Right renal pelvis (tissue), 4 donors: ENCODE measurements at regions not wholly inside any gene's neighbourhood (a gene's known extent, or its start where the extent isn't known, plus 50 kb on each side); places are given as distances from the start of the nearest gene placed in this dataset.

Experiments
- DNase-seq, 4 donors: peaks; one replicate each; pipeline ENCODE4 v3.0.0-alpha.2; 2013; ENCODE audit warnings: low read depth in 4 of 4, low spot score in 3 of 4, missing footprints in 1 of 4

GRCh38 chr2:228665232-228665631 is 483.7 kb upstream of the SPHKAP start:
- no peak for DNase-seq

GRCh38 chr2:228658998-228659397 is 477.5 kb upstream of the SPHKAP start:
- no peak for DNase-seq

GRCh38 chr2:228657807-228658402 is 476.4 kb upstream of the SPHKAP start:
- DNase-seq = peak in 3 of 4 donors; percentile 5 to 7 (median 5)

DNA sequence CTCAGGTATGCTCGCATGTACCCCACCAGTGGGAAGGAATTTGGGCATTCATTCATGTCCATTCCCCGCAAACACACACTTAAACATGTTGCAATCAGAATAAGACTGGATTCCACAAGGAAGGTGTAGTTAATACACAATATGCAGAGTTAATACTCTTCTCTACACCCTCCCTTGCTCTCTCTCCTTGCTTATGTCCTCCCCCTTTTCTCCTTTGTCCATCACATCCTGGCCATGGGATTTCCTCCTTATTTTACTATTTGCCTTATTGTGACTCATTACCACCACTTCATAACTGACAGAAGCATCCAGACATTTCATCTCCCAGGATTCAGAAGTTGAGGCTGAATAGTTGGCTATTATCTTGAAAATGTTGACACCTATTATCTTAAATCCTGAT is 473.8 kb upstream of the SPHKAP start:
- no peak for DNase-seq

DNA sequence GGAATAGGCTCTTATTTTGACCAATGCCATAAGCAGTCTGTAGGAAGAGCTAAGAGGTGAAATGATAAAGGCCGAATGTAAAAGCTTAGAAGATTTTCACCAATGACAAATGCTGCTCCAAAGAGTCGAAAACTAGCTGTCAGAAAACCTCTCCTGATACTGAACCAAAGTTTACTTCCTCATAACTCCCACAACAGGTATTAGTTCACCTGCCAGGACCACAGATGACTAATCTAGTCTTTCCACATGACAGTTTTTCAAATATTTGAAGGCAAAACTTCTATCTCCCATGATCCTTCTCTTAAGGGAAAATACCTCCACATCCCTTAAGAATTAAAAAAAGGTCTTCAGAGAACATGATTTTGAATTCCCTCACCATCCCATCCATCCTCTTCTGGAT is 473.2 kb upstream of the SPHKAP start:
- no peak for DNase-seq

GRCh38 chr2:228653884-228654283 is 472.4 kb upstream of the SPHKAP start:
- no peak for DNase-seq

DNA sequence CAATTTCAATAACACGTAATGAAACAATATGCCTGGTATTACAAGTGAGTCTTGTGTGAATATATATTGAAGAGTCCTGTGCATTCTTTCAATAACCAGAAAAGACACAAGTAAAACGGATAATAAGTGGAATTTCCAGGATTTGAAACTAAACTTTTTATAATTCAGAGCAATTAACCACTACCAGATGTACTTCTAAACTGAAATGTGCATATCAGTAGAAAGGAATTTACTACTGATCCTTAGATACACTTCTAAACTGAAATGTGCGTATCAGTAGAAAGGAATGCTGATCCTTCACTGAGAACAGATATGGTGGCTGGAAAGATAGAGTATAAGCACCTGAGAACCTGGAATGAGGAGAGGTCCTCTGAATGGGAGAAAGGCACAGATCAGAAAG is 470.9 kb upstream of the SPHKAP start:
- DNase-seq = no peak

DNA sequence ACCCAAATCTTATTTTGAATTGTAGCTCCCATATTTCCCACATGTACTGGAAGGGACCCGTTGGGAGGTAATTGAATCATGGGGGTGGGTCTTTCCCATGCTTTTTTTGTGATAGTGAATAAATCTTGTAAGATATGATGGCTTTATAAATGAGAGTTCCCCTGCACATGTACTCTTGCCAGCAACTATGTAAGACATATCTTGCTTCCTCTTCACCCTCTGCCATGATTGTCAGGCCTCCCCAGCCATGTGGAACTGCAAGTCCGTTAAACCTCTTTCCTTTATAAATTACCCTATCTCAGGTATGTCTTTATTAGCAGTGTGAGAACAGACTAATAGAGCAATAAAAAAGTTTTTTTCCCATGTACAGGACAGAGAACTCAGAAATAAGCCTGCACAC is 468.4 kb upstream of the SPHKAP start:
- no peak for DNase-seq

GRCh38 chr2:228649447-228649846 is 468.0 kb upstream of the SPHKAP start:
- DNase-seq = no peak

DNA sequence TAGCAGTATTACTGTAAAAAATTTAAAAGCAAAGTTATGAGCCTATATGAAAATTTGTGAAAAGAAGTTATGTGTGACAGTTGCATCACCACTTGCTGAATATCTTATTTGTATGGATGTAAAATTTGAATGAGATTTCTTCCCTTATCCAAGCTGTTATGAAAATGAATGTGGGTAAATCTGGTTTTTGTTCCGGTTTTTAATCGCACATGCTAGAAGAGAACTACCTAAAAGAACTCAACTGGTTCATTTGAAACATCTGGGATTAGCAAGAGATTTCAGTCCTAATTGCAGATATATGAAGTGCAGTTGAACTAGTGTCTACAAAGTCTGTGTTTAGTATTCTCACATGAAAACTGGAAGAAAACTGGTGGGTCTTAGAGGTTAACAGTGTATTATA is 467.1 kb upstream of the SPHKAP start:
- DNase-seq = no peak

GRCh38 chr2:228646061-228646460 is 464.6 kb upstream of the SPHKAP start:
- no peak for DNase-seq

- DNase-seq = no peak
Measured at GRCh38 chr2:228644199-228644598, 462.7 kb upstream of the SPHKAP start.

- no peak for DNase-seq
Measured at GRCh38 chr2:228642861-228643260, 461.4 kb upstream of the SPHKAP start.

DNA sequence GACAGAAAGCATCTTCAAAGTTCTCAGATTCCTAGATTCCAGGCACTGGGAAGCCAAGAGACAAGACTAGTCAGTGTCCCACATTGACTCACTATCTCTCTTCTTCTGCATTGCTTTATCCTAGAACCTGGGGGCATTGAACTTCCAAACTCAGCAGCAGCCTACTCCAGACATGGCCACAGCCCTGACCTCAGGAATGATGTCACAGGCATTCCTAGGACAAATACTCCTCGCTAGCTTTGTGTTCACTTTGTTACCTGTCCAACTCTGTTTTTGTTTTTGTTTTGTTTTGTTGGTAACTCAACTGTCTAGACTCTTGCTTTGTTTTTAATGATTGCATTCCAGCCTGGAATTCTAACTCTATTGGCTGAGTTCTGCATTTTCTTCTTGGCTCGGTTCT is 449.3 kb upstream of the SPHKAP start:
- no peak for DNase-seq

GRCh38 chr2:228629251-228629650 is 447.8 kb upstream of the SPHKAP start:
- DNase-seq = no peak

GRCh38 chr2:228628682-228629081 is 447.2 kb upstream of the SPHKAP start:
- no peak for DNase-seq

DNA sequence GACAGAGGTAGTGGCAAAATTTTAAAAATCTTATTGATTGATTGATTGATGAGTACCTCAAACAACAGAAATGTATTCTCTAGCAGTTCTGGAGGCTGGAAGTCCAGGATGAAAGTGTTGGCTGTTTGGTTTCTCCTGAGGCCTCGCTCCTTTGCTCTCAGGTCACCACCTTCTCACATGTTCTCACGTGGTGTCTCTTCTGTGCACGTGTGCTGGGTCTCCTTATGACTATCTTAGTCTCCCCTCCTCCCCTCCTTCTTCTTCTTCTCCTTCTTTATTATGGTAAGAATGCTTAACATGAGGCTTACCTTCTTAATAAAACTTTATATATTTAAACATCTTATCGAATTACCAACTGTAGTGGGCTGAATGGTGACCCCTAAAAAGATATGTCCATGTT is 446.0 kb upstream of the SPHKAP start:
- no peak for DNase-seq

DNA sequence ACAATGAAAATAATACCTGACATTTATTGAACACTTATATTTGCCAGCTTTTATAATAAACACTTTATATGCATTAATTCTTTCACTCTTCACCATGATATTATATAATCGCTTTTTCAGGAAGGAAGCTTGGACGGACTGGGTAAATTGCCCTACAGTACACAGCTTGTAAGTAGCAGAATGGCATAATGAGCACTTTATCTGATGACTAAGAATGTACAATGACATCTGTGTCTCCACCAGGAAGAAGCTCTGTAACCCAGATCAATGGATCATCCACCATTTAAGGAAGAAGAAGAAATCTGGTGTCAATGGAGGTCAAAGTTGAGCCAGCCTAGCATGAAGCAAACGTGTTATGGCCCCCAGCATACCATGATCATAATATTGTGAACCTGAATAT is 444.0 kb upstream of the SPHKAP start:
- no peak for DNase-seq

- DNase-seq = no peak
Measured at GRCh38 chr2:228624733-228625132, 443.2 kb upstream of the SPHKAP start.

DNA sequence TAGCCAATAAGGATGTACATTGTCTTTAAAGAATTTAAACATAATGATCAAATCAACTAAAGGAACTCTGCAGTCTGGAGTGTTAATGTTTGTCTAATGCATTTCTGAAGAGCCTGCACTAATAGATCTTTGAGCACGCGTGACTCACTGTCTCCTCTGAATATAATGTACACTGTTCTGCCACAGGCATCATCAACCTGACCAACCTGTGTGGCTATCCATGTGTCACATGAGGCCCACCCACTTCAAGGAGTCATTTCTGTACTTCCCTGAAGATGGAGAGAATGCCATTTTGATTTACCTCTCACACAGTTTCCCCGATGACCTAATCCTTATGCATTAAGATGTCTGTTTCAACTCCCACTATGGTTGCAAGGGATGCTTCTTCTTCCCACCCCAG is 434.0 kb upstream of the SPHKAP start:
- DNase-seq = no peak

GRCh38 chr2:228614741-228615140 is 433.3 kb upstream of the SPHKAP start:
- no peak for DNase-seq

DNA sequence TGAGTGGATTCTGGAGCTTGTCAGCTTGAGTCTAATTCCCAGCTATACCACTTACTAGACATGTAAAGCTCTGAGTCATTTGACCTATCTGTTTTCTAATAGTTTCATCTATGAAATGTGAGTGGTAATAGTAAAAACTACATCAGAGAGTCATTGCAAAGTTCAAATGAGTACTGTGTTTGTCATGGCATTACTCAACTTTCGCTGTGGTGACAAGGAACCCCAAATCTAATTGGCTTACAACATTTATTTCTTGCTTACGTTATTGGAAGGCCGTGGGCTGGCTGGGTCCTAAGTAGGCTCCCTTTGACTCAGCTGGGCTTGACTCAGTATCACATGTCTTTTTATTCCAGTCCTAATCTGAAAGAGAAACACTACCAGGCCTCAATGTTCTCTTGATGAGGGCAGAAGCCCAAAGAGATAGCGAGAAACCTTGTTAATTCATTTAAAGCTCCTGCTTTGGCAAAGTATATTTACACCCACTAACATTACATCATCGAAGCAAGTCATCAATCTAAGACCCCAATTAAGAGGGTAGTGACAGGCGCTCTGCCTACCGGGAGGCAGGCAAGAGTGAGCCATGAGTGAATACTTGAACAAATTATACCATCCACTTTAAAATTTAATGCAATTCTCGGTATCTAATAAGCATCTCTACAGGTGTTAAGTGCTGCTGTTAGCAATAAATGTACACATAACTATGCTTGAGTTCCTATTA is 431.8 kb upstream of the SPHKAP start:
- DNase-seq = no peak

GRCh38 chr2:228611171-228611570 is 429.7 kb upstream of the SPHKAP start:
- DNase-seq = no peak
